ENCODE measurements at regions not wholly inside any gene's neighbourhood (a gene's known extent, or its start where the extent isn't known, plus 50 kb on each side); places are given as distances from the start of the nearest gene placed in this dataset.

- TF ChIP-seq CTCF (conservative IDR thresholded peaks at IDR 0.05; ENCODE audit: low read length) = no peak
- no peak for TF ChIP-seq EZH2phosphoT487 (IDR thresholded peaks at IDR 0.05; ENCODE audit: borderline replicate concordance, low read depth, low read length)
Measured at GRCh38 chr11:22521226-22521625, 104.4 kb downstream of the FANCF start.
